ENCODE measurements at regions not wholly inside any gene's neighbourhood (a gene's known extent, or its start where the extent isn't known, plus 50 kb on each side); places are given as distances from the start of the nearest gene placed in this dataset.

DNA sequence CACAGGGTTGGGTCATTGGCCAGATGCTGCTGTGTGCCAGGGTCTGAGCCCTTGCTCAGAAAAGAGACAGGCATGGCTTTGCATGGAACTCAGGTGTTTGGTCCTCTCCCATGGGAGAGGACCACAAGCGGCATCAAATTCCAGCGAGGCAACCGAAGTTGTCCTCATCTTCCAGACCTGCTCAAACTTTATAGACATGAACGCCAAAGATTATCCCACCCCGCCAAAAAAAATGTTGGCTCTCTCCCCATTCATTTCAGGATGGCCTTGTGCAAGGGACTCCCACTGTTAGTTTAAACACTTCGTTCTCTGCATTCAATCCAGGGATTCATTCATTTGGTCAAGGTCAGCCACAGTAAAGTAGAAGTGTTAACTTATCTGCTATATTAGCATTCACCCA lies 360.8 kb upstream of the ZFHX3 start:
- TF ChIP-seq, protein P1, sequence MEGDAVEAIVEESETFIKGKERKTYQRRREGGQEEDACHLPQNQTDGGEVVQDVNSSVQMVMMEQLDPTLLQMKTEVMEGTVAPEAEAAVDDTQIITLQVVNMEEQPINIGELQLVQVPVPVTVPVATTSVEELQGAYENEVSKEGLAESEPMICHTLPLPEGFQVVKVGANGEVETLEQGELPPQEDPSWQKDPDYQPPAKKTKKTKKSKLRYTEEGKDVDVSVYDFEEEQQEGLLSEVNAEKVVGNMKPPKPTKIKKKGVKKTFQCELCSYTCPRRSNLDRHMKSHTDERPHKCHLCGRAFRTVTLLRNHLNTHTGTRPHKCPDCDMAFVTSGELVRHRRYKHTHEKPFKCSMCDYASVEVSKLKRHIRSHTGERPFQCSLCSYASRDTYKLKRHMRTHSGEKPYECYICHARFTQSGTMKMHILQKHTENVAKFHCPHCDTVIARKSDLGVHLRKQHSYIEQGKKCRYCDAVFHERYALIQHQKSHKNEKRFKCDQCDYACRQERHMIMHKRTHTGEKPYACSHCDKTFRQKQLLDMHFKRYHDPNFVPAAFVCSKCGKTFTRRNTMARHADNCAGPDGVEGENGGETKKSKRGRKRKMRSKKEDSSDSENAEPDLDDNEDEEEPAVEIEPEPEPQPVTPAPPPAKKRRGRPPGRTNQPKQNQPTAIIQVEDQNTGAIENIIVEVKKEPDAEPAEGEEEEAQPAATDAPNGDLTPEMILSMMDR (IDR thresholded peaks at IDR 0.05) = no peak
- TF ChIP-seq TCF7L2 (IDR thresholded peaks at IDR 0.05; ENCODE audit: low read depth, low read length) (no peak), POLR2AphosphoS5 (IDR thresholded peaks at IDR 0.05; ENCODE audit: low read depth, low read length) (no peak), SIN3A (IDR thresholded peaks at IDR 0.05; ENCODE audit: borderline replicate concordance, insufficient read depth, low read depth, low read length) (no peak)
- TF ChIP-seq, protein P2, sequence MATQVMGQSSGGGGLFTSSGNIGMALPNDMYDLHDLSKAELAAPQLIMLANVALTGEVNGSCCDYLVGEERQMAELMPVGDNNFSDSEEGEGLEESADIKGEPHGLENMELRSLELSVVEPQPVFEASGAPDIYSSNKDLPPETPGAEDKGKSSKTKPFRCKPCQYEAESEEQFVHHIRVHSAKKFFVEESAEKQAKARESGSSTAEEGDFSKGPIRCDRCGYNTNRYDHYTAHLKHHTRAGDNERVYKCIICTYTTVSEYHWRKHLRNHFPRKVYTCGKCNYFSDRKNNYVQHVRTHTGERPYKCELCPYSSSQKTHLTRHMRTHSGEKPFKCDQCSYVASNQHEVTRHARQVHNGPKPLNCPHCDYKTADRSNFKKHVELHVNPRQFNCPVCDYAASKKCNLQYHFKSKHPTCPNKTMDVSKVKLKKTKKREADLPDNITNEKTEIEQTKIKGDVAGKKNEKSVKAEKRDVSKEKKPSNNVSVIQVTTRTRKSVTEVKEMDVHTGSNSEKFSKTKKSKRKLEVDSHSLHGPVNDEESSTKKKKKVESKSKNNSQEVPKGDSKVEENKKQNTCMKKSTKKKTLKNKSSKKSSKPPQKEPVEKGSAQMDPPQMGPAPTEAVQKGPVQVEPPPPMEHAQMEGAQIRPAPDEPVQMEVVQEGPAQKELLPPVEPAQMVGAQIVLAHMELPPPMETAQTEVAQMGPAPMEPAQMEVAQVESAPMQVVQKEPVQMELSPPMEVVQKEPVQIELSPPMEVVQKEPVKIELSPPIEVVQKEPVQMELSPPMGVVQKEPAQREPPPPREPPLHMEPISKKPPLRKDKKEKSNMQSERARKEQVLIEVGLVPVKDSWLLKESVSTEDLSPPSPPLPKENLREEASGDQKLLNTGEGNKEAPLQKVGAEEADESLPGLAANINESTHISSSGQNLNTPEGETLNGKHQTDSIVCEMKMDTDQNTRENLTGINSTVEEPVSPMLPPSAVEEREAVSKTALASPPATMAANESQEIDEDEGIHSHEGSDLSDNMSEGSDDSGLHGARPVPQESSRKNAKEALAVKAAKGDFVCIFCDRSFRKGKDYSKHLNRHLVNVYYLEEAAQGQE (IDR thresholded peaks at IDR 0.05; ENCODE audit: insufficient read depth in 1 of 2, low read depth in 2 of 2, low read length in 1 of 2) = no peak

All from Panc1 (cell line).